Astrocyte (in vitro differentiated cells and primary cell): ENCODE measurements at regions not wholly inside any gene's neighbourhood (a gene's known extent, or its start where the extent isn't known, plus 50 kb on each side); places are given as distances from the start of the nearest gene placed in this dataset.

Source experiments
- CTCF ChIP-seq: IDR thresholded peaks from 2 replicates; pipeline ENCODE4 v1.5.1; 2011; ENCODE audit warnings: low read depth, mild to moderate bottlenecking, inconsistent platforms, low read length, moderate library complexity; ENCODE audit not compliant: insufficient read depth
- EZH2 ChIP-seq: IDR thresholded peaks from 2 replicates; pipeline ENCODE4 v1.6.1; 2012; ENCODE audit warnings: mild to moderate bottlenecking, low read length, inconsistent platforms; ENCODE audit not compliant: insufficient read depth

- TF ChIP-seq CTCF (no peak), EZH2 (no peak)
These were observed 240.2 kb downstream of the FAT3 start for GRCh38 chr11:92464822-92465221.
